ENCODE measurements at regions not wholly inside any gene's neighbourhood (a gene's known extent, or its start where the extent isn't known, plus 50 kb on each side); places are given as distances from the start of the nearest gene placed in this dataset.

GRCh38 chr2:144161061-144161460 is 358.9 kb downstream of the ZEB2 start:
- no peak overlapping the region for H2BK5ac ChIP-seq (ENCODE audit: insufficient read length, low read length)
- no peak for TF ChIP-seq CTCF (conservative IDR thresholded peaks at IDR 0.05)
- H2BK15ac ChIP-seq (ENCODE audit: low read depth, low read length), result no peak overlapping the region
- H3K36me3 Mint-ChIP-seq (ENCODE audit: insufficient read depth in 1 of 3, low read depth in 3 of 3), result no peaks in the 10 kb centered on the region
- no peak overlapping the region for H3K18ac ChIP-seq (ENCODE audit: insufficient read length, low read depth, low read length)
- no peak overlapping the region for H3K4me2 ChIP-seq (ENCODE audit: insufficient read depth, insufficient read length, low read length)
- H3K4me3 Mint-ChIP-seq, result no peak overlapping the region
- no peaks in the 10 kb centered on the region for H3K79me1 ChIP-seq (ENCODE audit: insufficient read depth, low read depth, low read length, poor library complexity, severe bottlenecking)
- H3K9me3 ChIP-seq (ENCODE audit: control insufficient read depth, low read depth, low read length), result no peaks in the 10 kb centered on the region
- H3K4me1 ChIP-seq (ENCODE audit: insufficient read depth, low read length), result peaks cover 3% of the 10 kb centered on the region; the same call in 1 of the 2 replicates
- H3K9ac ChIP-seq (ENCODE audit: extremely low read depth, insufficient read length, low read length), result no peak overlapping the region
- DNase-seq, result no peak
- H3K14ac ChIP-seq (ENCODE audit: insufficient read depth, low read length), result no peak overlapping the region
- H3K27me3 ChIP-seq (ENCODE audit: insufficient read depth, low read length), result no peaks in the 10 kb centered on the region
- H3K4ac ChIP-seq (ENCODE audit: low read depth, low read length), result no peak overlapping the region
- H2AFZ ChIP-seq (ENCODE audit: low read length), result no peak overlapping the region
- H4K20me1 ChIP-seq (ENCODE audit: control insufficient read depth, insufficient read depth, insufficient read length), result no peaks in the 10 kb centered on the region
- H2BK120ac ChIP-seq (ENCODE audit: low read depth, low read length, poor library complexity, severe bottlenecking), result no peak overlapping the region
- no CpG with 5 or more reads among the region's 3 CpGs for WGBS (ENCODE audit: extremely low coverage, insufficient read length, low lambda C conversion rate)
- H2BK20ac ChIP-seq (ENCODE audit: low read depth, low read length, poor library complexity, severe bottlenecking), result no peak overlapping the region
- no peak overlapping the region for H2AK5ac ChIP-seq (ENCODE audit: insufficient read length, low read length)
- no peak overlapping the region for H4K5ac ChIP-seq (ENCODE audit: insufficient read length, low read depth, low read length)
- no peak overlapping the region for H3K23ac ChIP-seq (ENCODE audit: insufficient read length, low read depth, low read length)
- H3K79me2 ChIP-seq (ENCODE audit: insufficient read depth, low read length), result no peaks in the 10 kb centered on the region
- no peak overlapping the region for H3K27ac Mint-ChIP-seq
- no peaks in the 10 kb centered on the region for H3K9me3 Mint-ChIP-seq
- H3K23me2 ChIP-seq (ENCODE audit: insufficient read length, low read depth, low read length, poor library complexity, severe bottlenecking), result no peaks in the 10 kb centered on the region
- no peak overlapping the region for H4K8ac ChIP-seq (replicated peaks; ENCODE audit: insufficient read length, low read depth, low read length)
- H3K56ac ChIP-seq (ENCODE audit: insufficient read length, low read depth, low read length), result no peak overlapping the region
- no peak overlapping the region for H3T11ph ChIP-seq (ENCODE audit: low read length)
- H3K4me1 Mint-ChIP-seq, result peaks cover 11 to 14% of the 10 kb centered on the region in 2 experiments
- H2BK12ac ChIP-seq (ENCODE audit: insufficient read length, low read depth, low read length), result no peak overlapping the region
- no peak overlapping the region for H3K27ac ChIP-seq (ENCODE audit: insufficient read length, low read depth, low read length)
- H3K27me3 Mint-ChIP-seq (ENCODE audit: low read depth), result no peaks in the 10 kb centered on the region
- H4K91ac ChIP-seq (ENCODE audit: insufficient read length, low read depth, low read length), result no peak overlapping the region

Data from H9 (cell line).